Head of caudate nucleus (tissue), 42 donors: ENCODE measurements at regions not wholly inside any gene's neighbourhood (a gene's known extent, or its start where the extent isn't known, plus 50 kb on each side); places are given as distances from the start of the nearest gene placed in this dataset.
"Not testable (repeated sequence)": the region's sequence is repeated elsewhere in the genome, so short reads cannot be mapped to it uniquely, and the experiment has no call there.

Source experiments
- DNase-seq, 42 donors: peaks; one replicate each; pipeline versions ENCODE4 v3.0.0 to v3.0.0-alpha.2; 2020 to 2021; ENCODE audit warnings: mixed read lengths in 7 of 42
- intact Hi-C: fragments of 100-400 bp; cut with DNase I; formaldehyde crosslinking; loops from one replicate; pipeline ENCODE4 v1.15.0; 2022

- intact Hi-C loops, result no loop called here
- no peak for DNase-seq
These were observed 128.2 kb downstream of the MZT1 start for GRCh38 chr13:72599178-72599743.

DNA sequence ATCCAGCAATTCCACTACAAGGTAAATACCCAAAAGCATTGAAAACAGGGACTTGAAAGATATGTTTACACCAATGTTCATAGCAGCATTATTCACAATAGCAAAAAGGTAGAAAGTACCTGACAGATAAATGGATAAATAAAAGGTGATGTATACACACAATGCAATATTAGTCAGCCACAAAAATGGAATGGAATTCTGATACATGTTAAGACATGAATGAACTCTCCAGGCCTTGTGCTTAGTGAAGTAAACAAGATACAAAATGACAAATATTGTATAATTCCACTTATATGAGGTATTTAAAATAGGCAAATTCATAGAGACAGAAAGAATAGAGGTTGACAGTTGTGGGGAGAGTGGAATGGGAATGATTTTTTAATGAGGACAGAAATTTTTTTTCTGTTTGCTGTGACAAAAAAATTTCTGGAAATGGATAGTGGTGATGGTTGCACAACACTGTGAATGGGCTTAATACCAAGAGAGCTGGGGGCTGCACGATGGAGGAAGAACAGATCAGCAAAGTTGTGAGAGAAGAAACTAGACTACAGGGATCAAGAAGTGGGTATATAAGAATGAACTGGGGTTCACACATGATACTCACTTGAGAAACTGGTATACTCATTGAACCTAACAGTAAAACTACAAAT, 137.2 kb downstream of the MZT1 start:
- intact Hi-C loops, result no loop called here
- DNase-seq, result no peak

- no peak for DNase-seq
- intact Hi-C loops, result no loop called here
These were observed 140.9 kb downstream of the MZT1 start for GRCh38 chr13:72586518-72586917.

GRCh38 chr13:72585254-72585653, 142.2 kb downstream of the MZT1 start:
- no peak for DNase-seq
- intact Hi-C loops, result no loop called here

DNA sequence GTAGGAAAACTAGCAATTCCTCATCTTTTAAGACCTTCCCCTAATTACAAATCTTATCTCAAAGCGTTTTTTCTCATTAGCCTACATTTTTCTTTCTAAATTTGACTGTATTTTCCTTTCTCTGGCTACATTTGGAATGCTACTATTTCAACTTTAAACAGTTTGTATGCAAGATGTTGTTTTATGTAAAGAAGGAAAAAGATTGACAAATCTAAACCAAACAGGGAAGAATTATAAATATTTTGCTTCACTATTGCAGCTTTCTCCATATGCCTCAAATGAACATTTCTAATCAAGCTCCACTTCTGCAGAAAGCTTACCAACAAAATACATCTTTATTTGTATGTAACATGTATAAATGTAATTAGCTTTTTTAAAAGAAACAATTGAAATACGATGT, 156.2 kb downstream of the MZT1 start:
- intact Hi-C loops, result no loop called here

DNA sequence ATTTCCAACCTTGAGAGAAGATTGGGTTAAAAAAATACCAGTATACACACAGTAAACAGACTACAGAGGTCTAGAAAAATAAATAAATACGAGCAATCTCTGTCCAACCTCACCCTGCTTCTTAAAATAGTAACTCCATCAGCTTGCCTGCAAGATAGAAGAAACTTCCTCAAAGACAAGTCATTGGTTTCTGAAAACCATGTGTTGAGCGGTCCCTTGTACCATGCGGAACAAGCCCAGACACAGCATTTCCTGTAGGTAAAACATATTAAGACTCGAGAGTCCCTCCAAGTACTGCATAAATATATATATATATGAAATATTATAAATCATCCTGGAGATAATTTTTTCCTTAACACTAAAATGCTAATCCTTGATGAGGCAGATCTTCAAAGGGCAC, 157.4 kb downstream of the MZT1 start:
- DNase-seq, result no peak
- intact Hi-C loops, result no loop called here

More for the DNA sequence above, 156.2 kb downstream of the MZT1 start:
- no peak for DNase-seq

DNA sequence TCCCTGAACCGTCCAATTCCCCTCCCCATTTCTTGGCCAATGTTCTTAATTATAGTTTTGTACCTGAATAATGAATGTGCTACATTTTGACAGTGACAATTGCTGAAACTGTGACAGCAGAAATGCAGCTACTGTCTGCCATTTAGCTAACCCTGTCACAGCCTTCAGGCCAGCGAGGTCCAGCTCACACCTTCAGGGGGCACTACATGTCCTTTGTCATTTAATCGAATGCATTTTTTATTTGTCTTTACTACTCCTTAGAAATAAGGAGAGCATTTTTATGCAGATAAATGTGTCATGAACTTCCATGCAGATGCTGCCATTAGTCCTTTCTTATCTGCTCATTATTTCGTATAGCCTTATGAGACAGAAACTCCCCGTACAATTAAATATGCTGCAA, 159.9 kb downstream of the MZT1 start:
- DNase-seq, result no peak
- intact Hi-C loops, result no loop called here

- no peak for DNase-seq
- intact Hi-C loops, result no loop called here
These were observed 160.9 kb downstream of the MZT1 start for GRCh38 chr13:72566526-72566925.

DNA sequence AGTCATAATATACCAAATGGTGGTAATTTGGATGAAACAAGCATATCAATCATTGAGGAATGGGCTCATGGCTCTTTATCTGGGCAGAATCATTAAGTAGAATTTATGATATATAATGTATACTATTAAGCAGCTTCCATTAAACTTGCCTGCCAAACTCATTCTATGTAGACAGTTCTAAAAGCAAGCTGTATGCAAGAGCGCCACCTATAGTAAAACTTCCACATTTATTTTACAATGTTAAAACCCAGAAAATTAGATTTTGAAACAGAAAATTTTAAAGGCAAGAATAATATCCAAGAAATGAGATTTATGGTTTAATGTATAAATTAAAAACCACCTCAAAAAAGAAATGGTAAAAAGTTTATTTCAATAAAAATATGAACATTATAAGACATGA, 161.5 kb downstream of the MZT1 start:
- peak in 2 of 42 donors; percentile 24 to 38 for DNase-seq

GRCh38 chr13:72562686-72563085, 164.7 kb downstream of the MZT1 start:
- intact Hi-C loops, result no loop called here
- DNase-seq, result no peak

More for the DNA sequence above, 161.5 kb downstream of the MZT1 start:
- intact Hi-C loops, result no loop called here

- DNase-seq, result no peak
- intact Hi-C loops, result no loop called here
These were observed 165.6 kb downstream of the MZT1 start for GRCh38 chr13:72561791-72562190.

GRCh38 chr13:72559716-72560115, 167.7 kb downstream of the MZT1 start:
- intact Hi-C loops, result no loop called here
- no peak for DNase-seq

DNA sequence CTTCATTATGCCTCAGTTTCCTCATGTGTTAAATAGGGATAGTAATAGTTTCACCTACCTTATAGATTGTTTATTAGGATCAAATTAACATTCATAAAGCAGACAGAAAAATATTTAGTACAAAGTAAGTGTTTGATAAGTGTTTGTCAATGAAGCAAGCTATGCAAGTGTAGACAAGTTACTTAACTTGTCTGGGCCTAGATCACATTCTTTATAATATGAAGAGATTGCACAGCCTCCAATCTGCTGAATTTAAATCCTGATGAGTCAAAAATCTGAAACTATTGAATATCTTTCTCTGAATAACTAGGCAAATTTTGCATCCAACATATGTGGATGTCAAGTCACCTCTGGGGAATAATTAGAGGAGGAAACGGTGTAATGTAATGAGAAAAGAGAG, 170.5 kb downstream of the MZT1 start:
- DNase-seq, result no peak
- intact Hi-C loops, result no loop called here

DNA sequence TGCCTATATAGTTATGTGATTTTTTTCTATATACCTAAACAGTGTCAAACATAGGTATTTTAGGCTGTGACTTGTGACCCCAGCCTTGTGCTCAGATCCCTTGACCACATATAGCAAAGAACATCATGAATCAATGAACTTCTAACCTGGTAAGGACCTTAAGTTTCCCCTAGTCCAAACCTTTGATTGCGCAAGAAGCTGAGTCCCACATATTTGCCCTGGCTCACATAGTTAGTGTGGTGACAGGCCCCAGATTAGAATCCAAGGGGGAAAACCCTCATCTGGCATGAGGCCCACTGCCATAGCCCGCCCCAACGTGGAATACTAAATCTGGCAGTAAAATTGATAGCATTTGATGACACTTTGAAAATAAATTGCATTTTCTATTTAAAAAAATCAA, 171.8 kb downstream of the MZT1 start:
- intact Hi-C loops, result no loop called here
- no peak for DNase-seq

DNA sequence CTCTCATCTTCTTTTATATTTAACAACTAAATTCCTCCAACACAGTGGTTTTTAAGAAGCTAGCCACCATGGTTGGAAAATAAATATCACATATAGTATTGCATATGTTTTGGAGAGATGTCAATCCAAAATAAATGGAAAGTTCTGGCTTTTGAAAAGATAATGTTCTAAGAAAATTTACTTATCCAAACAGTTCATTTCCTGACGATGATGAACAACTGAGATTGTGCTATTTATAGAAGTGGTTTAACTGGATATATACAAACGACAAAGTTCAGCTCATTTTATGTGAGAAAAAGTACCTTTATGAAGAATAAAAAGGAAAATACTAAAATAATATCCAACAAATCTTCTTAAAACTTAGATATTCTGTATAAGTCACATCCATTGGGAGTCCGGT, 174.7 kb downstream of the MZT1 start:
- intact Hi-C loops, result no loop called here
- no peak for DNase-seq

DNA sequence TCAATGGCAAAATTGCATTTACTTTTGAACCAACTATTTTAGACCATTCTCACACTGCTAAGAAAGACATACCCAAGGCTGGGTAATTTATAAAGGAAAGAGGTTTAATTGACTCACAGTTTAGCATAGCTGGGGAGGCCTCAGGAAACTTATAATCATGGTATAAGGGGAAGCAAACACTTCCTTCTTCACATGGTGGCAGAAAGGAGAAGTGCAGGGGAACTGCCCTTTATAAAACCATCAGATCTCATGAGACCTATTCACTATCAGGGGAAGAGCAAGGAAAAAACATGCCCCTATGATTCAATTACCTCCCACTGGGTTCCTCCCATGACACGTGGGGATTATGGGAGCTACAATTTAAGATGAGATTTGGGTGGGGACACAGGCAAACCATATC, 181.5 kb downstream of the MZT1 start:
- intact Hi-C loops, DNase-seq: not testable (repeated sequence)

GRCh38 chr13:72545030-72545719, 182.3 kb downstream of the MZT1 start:
- no peak for DNase-seq
- intact Hi-C loops, result no loop called here

DNA sequence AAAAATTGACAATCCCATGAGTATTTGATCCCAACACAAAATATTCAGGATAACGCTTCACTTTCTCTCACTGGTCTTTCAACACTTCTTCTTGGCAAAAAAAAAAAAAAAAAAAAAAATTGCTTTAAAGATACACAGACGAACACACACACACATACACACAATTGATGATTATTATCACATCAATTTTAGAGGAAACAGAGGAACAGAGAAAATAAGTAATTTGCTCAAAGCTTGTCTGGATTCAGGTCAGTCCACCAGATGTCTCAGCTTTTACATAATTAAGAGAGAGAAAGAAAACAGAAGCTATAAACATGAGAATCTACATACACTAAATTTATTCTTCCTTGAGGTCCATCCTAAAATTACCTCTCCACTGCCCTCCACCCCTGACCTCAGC, 183.4 kb downstream of the MZT1 start:
- intact Hi-C loops, result no loop called here
- DNase-seq, result no peak

GRCh38 chr13:72542241-72542640, 185.2 kb downstream of the MZT1 start:
- intact Hi-C loops, result no loop called here
- no peak for DNase-seq

DNA sequence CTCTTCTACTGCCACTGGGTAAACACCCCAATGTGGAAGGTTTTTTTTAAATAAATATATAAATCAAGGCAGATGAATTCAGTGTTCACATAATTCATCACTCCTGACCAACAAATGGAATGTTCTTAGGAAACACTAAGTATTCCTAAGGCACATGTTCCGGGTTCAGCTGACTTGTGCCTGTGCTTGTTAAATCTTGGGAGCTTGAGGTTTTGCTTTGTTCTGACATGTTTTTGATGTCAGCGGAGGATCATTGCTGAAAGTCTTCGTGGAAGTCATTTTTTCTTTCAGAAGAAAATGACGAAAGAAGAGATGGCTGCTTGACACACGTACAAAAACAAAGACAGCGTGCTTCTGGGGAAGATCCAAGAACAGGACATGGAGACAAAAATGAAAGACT, 185.8 kb downstream of the MZT1 start:
- DNase-seq, result no peak
- intact Hi-C loops, result no loop called here

- DNase-seq, result no peak
- intact Hi-C loops, result no loop called here
These were observed 186.5 kb downstream of the MZT1 start for GRCh38 chr13:72540881-72541280.
